Liver (tissue), 3 donors: ENCODE measurements at regions not wholly inside any gene's neighbourhood (a gene's known extent, or its start where the extent isn't known, plus 50 kb on each side); places are given as distances from the start of the nearest gene placed in this dataset.
A peak's percentile ranks its signal among the peaks of the same experiment; 100 is the strongest.

ENCODE experiments used
- EGR1 ChIP-seq, 2 donors: IDR thresholded peaks; 2 replicates each; pipeline ENCODE4 v1.6.1; 2016 to 2018; ENCODE audit warnings: antibody characterized with exemption in 2 of 2, low read depth in 2 of 2
- FOXA1 ChIP-seq: IDR thresholded peaks from 2 replicates; pipeline ENCODE4 v1.6.1; 2016; ENCODE audit warnings: antibody characterized with exemption
- JUND ChIP-seq, 2 donors: IDR thresholded peaks; 2 replicates each; pipeline ENCODE4 v1.6.1; 2016; ENCODE audit warnings: antibody characterized with exemption in 2 of 2
- RAD21 ChIP-seq, 2 donors: IDR thresholded peaks; 2 replicates each; pipeline ENCODE4 v1.6.1; 2016; ENCODE audit warnings: antibody characterized with exemption in 2 of 2, mild to moderate bottlenecking in 2 of 2
- SP1 ChIP-seq: IDR thresholded peaks from 2 replicates; pipeline ENCODE4 v1.6.1; 2018; ENCODE audit warnings: antibody characterized with exemption, mild to moderate bottlenecking
- YY1 ChIP-seq: IDR thresholded peaks from 2 replicates; pipeline ENCODE4 v1.6.1; 2016; ENCODE audit warnings: antibody characterized with exemption, mild to moderate bottlenecking
- TF ChIP-seq, protein P1 (sequence below): fragments of 150-350 bp; IDR thresholded peaks from 2 replicates; pipeline ENCODE4 v1.5.1; 2017; ENCODE audit warnings: improper control_type of control experiment, low read depth, low read length; ENCODE audit not compliant: missing input control
- TF ChIP-seq, protein P2 (sequence below): IDR thresholded peaks from 2 replicates; pipeline ENCODE4 v1.6.1; 2016; ENCODE audit warnings: antibody characterized with exemption, mild to moderate bottlenecking
- TF ChIP-seq, protein P3 (sequence below): IDR thresholded peaks from 2 replicates; pipeline ENCODE4 v1.6.1; 2016; ENCODE audit warnings: antibody characterized with exemption
- donor health status: healthy.
- donor health status: healthy.

DNA sequence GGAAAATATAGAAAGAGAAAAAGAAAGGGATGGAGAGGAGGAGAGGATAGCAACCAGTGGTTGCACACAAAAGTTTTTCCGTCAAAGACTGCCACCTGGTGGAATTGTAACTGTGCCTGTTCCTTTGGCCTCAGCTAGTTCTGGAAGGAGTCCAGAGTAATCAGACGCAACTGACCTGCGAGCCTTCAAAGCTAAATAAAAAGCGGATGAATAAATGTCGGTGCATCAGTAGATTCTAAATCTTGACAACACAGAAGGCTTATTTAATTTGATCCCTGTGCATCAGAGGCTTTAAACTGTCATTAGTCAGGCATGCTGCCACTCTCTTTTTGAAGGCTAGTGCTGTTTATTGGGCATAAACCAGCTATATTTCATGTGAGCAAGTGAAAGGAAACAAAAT is 132.9 kb upstream of the ACO1 start:
- peak; percentile 84 to 88 for TF ChIP-seq RAD21 (IDR thresholded peaks at IDR 0.05)
- TF ChIP-seq YY1 = no peak
- TF ChIP-seq, protein P1, sequence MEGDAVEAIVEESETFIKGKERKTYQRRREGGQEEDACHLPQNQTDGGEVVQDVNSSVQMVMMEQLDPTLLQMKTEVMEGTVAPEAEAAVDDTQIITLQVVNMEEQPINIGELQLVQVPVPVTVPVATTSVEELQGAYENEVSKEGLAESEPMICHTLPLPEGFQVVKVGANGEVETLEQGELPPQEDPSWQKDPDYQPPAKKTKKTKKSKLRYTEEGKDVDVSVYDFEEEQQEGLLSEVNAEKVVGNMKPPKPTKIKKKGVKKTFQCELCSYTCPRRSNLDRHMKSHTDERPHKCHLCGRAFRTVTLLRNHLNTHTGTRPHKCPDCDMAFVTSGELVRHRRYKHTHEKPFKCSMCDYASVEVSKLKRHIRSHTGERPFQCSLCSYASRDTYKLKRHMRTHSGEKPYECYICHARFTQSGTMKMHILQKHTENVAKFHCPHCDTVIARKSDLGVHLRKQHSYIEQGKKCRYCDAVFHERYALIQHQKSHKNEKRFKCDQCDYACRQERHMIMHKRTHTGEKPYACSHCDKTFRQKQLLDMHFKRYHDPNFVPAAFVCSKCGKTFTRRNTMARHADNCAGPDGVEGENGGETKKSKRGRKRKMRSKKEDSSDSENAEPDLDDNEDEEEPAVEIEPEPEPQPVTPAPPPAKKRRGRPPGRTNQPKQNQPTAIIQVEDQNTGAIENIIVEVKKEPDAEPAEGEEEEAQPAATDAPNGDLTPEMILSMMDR = peak; percentile 77
- TF ChIP-seq, protein P2, sequence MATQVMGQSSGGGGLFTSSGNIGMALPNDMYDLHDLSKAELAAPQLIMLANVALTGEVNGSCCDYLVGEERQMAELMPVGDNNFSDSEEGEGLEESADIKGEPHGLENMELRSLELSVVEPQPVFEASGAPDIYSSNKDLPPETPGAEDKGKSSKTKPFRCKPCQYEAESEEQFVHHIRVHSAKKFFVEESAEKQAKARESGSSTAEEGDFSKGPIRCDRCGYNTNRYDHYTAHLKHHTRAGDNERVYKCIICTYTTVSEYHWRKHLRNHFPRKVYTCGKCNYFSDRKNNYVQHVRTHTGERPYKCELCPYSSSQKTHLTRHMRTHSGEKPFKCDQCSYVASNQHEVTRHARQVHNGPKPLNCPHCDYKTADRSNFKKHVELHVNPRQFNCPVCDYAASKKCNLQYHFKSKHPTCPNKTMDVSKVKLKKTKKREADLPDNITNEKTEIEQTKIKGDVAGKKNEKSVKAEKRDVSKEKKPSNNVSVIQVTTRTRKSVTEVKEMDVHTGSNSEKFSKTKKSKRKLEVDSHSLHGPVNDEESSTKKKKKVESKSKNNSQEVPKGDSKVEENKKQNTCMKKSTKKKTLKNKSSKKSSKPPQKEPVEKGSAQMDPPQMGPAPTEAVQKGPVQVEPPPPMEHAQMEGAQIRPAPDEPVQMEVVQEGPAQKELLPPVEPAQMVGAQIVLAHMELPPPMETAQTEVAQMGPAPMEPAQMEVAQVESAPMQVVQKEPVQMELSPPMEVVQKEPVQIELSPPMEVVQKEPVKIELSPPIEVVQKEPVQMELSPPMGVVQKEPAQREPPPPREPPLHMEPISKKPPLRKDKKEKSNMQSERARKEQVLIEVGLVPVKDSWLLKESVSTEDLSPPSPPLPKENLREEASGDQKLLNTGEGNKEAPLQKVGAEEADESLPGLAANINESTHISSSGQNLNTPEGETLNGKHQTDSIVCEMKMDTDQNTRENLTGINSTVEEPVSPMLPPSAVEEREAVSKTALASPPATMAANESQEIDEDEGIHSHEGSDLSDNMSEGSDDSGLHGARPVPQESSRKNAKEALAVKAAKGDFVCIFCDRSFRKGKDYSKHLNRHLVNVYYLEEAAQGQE = no peak
- no peak for TF ChIP-seq SP1
- no peak for TF ChIP-seq JUND (IDR thresholded peaks at IDR 0.05)
- no peak for TF ChIP-seq EGR1 (IDR thresholded peaks at IDR 0.05; ENCODE audit: low read depth in 2 of 2)
- TF ChIP-seq, protein P3, sequence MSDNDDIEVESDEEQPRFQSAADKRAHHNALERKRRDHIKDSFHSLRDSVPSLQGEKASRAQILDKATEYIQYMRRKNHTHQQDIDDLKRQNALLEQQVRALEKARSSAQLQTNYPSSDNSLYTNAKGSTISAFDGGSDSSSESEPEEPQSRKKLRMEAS = no peak
- no peak for TF ChIP-seq FOXA1
